ENCODE measurements at regions not wholly inside any gene's neighbourhood (a gene's known extent, or its start where the extent isn't known, plus 50 kb on each side); places are given as distances from the start of the nearest gene placed in this dataset.

- ATAC-seq = no peak
- TF ChIP-seq ZNF8 (CRISPR knock-in tag; IDR thresholded peaks at IDR 0.05) (no peak), PPARA (CRISPR knock-in tag; IDR thresholded peaks at IDR 0.05; ENCODE audit: borderline replicate concordance) (no peak), ISL1 (CRISPR knock-in tag; IDR thresholded peaks at IDR 0.05) (no peak), ARNTL (CRISPR knock-in tag; IDR thresholded peaks at IDR 0.05; ENCODE audit: borderline replicate concordance, low read depth) (no peak), OSR1 (CRISPR knock-in tag; IDR thresholded peaks at IDR 0.05) (no peak), ZNF565 (CRISPR knock-in tag; conservative IDR thresholded peaks at IDR 0.05; ENCODE audit: low read depth) (no peak), PATZ1 (CRISPR knock-in tag; IDR thresholded peaks at IDR 0.05; ENCODE audit: borderline replicate concordance) (no peak), ZNF70 (CRISPR knock-in tag; IDR thresholded peaks at IDR 0.05) (no peak), ZFP30 (CRISPR knock-in tag; IDR thresholded peaks at IDR 0.05) (no peak), BACH2 (CRISPR knock-in tag; IDR thresholded peaks at IDR 0.05; ENCODE audit: borderline replicate concordance) (no peak), CSDC2 (CRISPR knock-in tag; IDR thresholded peaks at IDR 0.05) (no peak), TOX (CRISPR knock-in tag; IDR thresholded peaks at IDR 0.05; ENCODE audit: borderline replicate concordance) (no peak), GLIS3 (CRISPR knock-in tag; IDR thresholded peaks at IDR 0.05) (no peak), RARB (CRISPR knock-in tag; IDR thresholded peaks at IDR 0.05) (no peak), ZFP3 (CRISPR knock-in tag; IDR thresholded peaks at IDR 0.05) (no peak), CREB5 (CRISPR knock-in tag; IDR thresholded peaks at IDR 0.05; ENCODE audit: low read depth) (no peak), POU6F1 (CRISPR knock-in tag; IDR thresholded peaks at IDR 0.05; ENCODE audit: borderline replicate concordance, low read depth) (no peak), SNAI2 (CRISPR knock-in tag; IDR thresholded peaks at IDR 0.05) (no peak)
- TF ChIP-seq, protein P1, sequence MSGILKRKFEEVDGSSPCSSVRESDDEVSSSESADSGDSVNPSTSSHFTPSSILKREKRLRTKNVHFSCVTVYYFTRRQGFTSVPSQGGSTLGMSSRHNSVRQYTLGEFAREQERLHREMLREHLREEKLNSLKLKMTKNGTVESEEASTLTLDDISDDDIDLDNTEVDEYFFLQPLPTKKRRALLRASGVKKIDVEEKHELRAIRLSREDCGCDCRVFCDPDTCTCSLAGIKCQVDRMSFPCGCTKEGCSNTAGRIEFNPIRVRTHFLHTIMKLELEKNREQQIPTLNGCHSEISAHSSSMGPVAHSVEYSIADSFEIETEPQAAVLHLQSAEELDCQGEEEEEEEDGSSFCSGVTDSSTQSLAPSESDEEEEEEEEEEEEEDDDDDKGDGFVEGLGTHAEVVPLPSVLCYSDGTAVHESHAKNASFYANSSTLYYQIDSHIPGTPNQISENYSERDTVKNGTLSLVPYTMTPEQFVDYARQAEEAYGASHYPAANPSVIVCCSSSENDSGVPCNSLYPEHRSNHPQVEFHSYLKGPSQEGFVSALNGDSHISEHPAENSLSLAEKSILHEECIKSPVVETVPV (CRISPR knock-in tag; IDR thresholded peaks at IDR 0.05) = no peak
- TF ChIP-seq, protein P2, sequence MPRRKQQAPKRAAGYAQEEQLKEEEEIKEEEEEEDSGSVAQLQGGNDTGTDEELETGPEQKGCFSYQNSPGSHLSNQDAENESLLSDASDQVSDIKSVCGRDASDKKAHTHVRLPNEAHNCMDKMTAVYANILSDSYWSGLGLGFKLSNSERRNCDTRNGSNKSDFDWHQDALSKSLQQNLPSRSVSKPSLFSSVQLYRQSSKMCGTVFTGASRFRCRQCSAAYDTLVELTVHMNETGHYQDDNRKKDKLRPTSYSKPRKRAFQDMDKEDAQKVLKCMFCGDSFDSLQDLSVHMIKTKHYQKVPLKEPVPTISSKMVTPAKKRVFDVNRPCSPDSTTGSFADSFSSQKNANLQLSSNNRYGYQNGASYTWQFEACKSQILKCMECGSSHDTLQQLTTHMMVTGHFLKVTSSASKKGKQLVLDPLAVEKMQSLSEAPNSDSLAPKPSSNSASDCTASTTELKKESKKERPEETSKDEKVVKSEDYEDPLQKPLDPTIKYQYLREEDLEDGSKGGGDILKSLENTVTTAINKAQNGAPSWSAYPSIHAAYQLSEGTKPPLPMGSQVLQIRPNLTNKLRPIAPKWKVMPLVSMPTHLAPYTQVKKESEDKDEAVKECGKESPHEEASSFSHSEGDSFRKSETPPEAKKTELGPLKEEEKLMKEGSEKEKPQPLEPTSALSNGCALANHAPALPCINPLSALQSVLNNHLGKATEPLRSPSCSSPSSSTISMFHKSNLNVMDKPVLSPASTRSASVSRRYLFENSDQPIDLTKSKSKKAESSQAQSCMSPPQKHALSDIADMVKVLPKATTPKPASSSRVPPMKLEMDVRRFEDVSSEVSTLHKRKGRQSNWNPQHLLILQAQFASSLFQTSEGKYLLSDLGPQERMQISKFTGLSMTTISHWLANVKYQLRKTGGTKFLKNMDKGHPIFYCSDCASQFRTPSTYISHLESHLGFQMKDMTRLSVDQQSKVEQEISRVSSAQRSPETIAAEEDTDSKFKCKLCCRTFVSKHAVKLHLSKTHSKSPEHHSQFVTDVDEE (CRISPR knock-in tag; IDR thresholded peaks at IDR 0.05) = no peak
Observed at GRCh38 chrX:130502016-130502570, 100.3 kb downstream of the RBMX2 start.

- TF ChIP-seq GLIS3 (CRISPR knock-in tag; IDR thresholded peaks at IDR 0.05) (no peak), ZFP30 (CRISPR knock-in tag; IDR thresholded peaks at IDR 0.05) (no peak), POU6F1 (CRISPR knock-in tag; IDR thresholded peaks at IDR 0.05; ENCODE audit: borderline replicate concordance, low read depth) (no peak), ISL1 (CRISPR knock-in tag; IDR thresholded peaks at IDR 0.05) (no peak), TCF4 (CRISPR knock-in tag; IDR thresholded peaks at IDR 0.05; ENCODE audit: borderline replicate concordance) (no peak), ZNF565 (CRISPR knock-in tag; conservative IDR thresholded peaks at IDR 0.05; ENCODE audit: low read depth) (no peak), ZFP3 (CRISPR knock-in tag; IDR thresholded peaks at IDR 0.05) (no peak), SNAI2 (CRISPR knock-in tag; IDR thresholded peaks at IDR 0.05) (no peak), ZC3H10 (CRISPR knock-in tag; IDR thresholded peaks at IDR 0.05) (no peak)
- TF ChIP-seq, protein P1 (CRISPR knock-in tag; IDR thresholded peaks at IDR 0.05) = no peak
- no peak for ATAC-seq
Observed at GRCh38 chrX:130504019-130504418, 102.2 kb downstream of the RBMX2 start.
